Kidney tubule cell (primary cell): ENCODE measurements at regions not wholly inside any gene's neighbourhood (a gene's known extent, or its start where the extent isn't known, plus 50 kb on each side); places are given as distances from the start of the nearest gene placed in this dataset.

ENCODE experiments used
- DNase-seq: peaks from one replicate; pipeline ENCODE4 v3.0.0-alpha.2; 2018; ENCODE audit warnings: low spot score

- DNase-seq, result no peak
These were observed 71.3 kb upstream of the GHR start for GRCh38 chr5:42351956-42352355.

DNA sequence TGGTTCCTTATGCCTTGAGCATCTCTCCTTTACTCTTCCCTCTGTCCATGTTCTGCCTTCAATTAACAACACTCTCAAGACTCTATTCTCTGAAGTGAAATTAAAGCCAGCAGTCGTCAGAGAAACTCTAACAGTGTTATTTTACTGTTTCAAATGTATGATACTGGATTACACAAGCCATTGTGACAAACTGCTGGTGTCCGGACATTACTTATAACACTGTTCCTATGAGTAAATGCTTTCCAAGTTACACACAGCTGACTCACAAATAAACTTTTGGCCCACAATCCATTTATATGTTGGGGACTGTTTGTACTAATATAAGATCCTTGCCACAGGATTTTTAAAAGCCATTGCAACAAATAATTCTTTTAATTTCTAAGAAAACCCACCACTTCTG is 63.2 kb upstream of the GHR start:
- DNase-seq, result no peak

DNA sequence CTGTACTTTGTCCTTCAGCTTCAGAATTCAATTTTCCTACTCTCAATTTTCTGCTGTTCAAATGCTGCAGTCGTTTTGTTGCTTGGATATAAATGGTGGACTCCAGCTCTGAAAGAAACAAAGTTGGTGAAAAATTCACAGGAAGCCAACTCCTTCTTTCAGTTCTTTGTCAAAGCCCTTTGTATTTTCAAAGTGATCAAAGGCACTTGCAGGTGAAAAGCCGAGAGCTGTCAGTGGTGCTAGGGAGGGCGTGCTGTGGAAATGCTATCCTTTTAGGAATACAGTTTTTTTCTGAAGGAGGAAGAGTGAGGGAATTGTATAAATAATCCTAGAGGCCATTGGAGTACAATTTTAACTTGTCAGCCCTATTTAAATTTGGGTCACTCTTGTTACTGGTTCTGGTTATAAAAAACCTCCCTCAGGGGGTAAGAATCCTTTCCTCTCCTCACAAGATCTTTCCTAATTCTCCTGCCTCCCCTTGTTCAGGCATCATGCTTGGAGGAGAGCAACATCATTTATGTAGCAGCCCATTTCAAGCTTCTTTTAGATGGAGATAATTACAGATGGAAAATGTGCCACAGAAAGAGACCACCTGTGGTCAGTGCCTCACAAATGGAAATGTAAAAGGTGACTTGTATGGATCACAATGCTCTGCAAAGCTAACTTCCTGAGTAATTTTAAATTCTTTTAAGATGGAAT is 62.5 kb upstream of the GHR start:
- DNase-seq, result no peak

DNA sequence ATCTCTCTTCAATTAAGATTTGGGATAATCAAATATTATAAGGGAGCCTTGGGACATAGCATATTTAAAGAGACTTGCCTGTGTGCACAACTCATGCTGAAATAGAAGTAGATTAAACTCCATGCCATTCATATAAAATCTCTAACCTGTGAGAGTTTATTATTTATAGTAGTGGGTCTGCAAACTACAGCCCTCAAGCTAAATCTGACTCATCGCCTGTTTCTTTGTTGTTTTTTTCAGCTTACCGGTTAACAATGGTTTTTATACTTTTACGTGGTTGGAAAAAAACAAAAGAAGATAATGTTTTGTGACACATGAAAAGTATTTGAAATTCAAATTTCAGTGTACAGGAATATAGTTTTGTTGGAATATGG is 61.9 kb upstream of the GHR start:
- no peak for DNase-seq

GRCh38 chr5:42366051-42366450 is 57.2 kb upstream of the GHR start:
- no peak for DNase-seq
